GM18511 (cell line): ENCODE measurements at regions not wholly inside any gene's neighbourhood (a gene's known extent, or its start where the extent isn't known, plus 50 kb on each side); places are given as distances from the start of the nearest gene placed in this dataset.
"Not testable (repeated sequence)": the region's sequence is repeated elsewhere in the genome, so short reads cannot be mapped to it uniquely, and the experiment has no call there.

Source experiments
- ATAC-seq: cut with Tn5 transposase; IDR thresholded peaks from one replicate; pipeline ENCODE4 v1.9.1; 2021; ENCODE audit warnings: mild to moderate bottlenecking, moderate library complexity; ENCODE audit not compliant: unreplicated experiment

DNA sequence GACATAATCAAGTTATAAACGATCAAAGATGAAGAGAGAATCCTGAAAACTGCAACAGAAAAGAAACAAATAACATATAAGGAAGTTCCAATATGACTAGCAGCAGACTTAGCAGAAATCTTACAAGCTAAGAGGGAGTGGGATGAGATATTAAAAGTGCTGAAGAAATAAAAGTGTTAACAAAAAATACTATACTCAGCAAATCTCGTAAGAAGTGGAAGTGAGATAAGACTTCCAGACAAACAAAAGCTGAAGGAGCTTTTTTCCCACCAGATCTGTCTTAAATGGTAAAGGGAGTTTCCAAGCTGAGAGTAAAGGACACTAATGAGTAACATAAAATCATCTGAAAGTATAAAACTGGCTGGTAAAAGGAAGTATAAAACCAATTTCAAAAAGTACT, 2036.0 kb upstream of the C9orf72 start:
- no peak for ATAC-seq

DNA sequence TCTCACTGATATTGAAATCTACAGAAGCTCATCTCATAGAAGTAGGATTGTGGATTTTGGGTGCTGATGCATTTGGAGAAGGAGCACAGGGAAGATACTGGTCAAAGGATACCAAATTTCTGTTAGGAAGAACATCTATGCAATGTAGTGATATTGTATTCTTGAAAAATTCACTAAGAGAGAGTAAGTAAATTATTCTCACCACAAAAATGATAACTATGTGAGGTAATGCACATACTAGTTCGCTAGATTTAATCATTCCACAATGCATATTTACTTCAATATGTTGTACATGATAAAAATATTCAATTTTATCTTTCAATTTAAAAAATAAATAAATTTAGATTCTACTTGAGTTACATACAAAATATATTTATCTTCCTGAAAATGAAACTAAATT, 2040.5 kb upstream of the C9orf72 start:
- no peak for ATAC-seq

DNA sequence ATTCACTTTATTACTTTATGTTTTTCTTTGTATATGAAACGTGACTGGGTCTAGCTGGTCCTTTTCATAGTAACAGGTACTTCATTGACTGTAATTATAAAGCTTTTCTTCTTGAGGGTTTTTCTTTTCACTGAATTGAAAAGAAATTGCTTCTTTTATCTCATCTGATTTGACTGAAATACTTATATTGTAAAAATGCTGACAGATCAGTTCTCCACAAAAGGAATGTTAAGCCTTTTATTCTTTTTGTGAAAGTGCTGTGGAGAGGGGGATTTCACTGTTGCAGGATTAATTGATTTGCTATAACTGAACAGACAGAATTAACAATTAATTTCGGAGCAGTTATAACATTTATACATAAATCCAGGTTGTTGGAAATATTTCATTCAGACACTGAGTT, 2043.6 kb upstream of the C9orf72 start:
- ATAC-seq = no peak

DNA sequence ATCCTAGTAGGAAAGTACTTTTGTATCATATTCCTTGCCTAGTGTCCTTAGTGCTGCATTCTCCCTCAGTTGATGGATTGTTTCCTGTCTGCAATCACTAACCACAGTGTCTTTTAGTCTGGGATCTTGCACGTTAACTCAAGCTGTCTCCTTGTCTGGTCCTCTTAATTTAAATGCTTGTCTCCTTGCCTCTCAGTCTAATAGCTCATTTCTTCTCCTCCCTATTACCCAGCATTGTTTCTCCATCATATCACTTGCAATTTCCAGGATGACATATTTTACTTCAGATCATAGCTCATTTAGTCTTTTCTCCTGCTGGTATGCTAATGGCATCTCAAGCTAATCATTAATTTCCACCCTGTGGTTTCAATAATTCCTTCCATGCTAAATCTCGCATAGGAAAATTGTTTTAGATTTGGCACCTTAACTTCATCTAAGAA, 2052.0 kb upstream of the C9orf72 start:
- no peak for ATAC-seq

DNA sequence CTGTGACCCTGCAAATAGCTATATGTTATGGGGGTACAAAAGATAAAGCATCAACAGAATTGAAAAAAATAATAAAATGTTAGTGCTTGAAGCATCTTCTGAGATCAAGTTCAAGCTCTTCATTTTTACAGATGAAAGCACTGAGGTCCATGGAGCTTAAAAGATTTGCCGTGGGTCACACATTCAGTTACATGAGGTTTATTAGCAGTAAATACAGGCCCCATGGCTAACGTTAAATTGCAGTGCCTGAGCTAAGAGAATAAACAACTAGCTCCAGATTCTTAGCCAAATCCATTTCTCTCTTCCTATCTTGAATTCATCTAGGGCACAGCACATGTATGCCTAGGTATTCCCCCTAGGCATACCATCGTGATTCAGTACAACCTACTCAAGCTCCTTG, 2052.7 kb upstream of the C9orf72 start:
- no peak for ATAC-seq

DNA sequence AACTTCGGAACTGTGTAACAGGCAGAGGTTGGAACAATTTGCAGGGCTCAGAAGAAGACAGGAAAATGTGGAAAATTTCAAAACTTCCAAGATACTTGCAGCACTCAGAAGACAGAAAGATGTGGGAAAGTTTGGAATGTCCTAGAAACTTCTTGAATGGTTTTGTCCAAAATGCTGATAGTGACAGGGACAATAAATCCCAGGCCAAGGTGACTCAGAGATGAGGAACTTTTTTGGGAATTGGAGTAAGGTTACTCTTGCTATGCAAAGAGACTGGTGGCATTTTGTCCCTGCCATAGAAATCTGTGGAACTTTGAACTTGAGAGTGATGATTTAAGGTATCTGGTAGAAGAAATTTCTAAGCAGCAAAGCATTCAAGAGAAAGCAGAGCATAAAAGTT, 2055.6 kb upstream of the C9orf72 start:
- ATAC-seq = not testable (repeated sequence)

DNA sequence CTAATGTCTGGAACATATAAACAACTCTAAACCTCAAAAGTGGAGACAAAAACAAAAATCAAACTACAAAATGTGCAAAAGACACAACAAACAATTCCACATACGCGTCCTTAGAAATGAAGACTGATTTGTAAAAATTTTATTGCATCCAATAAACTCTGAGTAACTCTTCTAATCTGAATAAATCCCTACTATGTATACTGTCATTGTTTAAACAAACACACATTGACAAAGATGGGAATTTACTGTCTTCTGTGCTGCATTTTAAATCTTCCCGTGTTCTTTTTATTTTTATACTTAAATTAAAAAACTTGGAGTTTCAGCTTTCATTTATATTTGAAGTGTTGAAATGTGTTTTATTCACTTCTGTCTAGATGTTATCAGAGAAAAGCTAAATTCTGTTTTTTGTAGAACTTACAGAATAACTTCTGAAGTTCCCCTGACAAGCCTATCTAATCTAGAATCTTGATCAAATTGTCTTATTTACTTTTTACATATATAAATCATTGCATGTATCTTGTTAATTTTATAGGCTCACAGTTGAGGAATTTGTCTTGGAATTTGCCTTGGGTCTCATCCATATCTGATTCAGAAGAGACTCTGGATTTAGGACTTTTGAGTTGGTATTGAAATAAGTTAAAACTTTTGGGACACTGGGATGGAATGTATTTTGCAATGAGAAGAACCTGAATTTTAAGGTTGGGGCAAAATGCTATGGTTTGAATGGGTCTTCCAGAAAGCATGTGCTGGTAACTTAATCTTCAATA, 2064.4 kb upstream of the C9orf72 start:
- ATAC-seq = no peak

DNA sequence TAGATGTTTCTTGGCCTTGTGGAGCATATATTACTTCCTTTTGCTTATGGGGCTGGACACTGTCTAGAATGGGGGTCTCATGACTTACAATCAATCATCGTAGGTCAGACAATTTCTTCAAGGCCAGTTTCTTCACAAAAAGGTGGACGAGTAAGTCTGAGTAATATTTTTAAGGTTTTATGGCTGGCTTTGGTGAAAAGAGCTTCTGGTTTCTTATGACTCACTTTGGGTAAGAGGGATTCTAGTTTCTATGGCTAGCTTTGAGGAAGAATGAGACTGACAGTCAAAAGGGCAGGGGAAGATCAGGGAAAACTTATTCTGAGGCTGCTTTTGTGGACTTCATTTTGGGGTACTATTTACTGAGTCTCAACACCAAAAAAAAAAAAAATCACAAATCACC, 2067.2 kb upstream of the C9orf72 start:
- no peak for ATAC-seq

DNA sequence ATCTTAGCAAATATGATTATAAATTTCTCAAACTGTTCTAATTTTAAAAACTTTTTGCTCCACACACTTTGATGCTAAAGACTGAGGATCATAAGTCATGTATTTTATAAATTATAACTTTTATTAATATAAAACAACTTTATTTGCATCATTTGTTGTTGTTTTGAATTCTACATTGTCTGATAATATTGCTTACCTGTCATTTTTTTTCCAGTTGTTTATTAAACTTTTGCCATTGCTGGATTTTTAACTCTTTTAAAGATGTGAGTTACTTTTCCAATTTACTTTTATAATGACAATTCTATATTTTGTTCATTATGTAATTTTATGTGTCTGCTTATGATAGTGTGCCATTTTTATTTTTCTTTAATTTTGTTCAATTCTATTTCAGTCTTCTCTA, 2071.2 kb upstream of the C9orf72 start:
- no peak for ATAC-seq

DNA sequence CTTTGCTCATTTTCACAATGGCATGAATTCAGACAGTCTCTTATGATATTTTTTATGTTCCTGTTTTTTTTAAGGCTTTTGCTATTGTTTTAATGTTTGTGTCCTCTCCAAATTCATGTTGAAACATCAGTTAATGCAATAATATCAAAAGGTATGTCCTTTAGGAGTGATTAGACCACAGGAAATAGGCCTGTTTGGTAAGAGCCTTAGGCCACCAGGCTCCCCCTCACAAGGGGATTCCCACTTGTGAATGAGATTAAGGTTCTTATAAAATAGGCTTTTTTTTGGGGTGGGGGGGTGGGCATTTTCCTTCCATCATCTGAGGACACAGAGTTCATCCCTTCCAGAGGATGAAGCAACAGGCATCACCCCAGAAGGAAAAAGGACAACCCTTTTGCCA, 2074.2 kb upstream of the C9orf72 start:
- ATAC-seq = no peak

DNA sequence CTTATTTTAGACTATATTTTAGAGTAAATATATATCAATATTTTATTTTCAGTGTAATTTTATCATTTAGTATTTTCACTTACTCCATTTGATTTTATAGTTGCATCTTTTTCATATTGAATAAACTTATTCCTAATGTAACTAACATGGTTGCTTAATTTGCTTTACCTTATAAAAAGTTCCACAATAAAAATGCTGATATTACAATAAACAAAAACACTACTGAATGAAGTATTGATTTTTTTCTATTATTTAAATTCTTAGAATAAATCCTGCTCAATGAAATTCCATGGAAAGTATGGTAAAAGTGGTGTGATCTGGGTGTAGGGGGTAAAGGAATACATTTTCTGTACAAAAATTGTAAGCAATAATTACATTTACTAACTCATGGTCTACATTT, 2074.9 kb upstream of the C9orf72 start:
- ATAC-seq = no peak

DNA sequence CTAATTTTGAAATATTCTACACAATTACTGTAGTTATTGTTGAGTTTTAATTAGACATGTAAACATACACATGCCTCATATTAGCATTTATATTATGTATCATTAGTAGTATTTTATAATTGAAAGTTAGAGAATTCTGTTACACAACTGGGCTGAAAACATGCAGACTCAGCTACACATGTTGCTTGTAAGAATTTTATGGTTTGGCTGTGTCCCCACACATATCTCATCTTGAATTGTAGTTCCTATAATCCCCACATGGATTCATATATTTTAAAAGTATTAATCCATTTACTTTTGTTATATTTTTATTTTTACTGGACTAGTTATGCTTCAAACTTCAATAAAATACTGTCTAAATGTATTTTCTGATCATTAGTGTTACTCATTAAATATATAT, 2075.3 kb upstream of the C9orf72 start:
- no peak for ATAC-seq

DNA sequence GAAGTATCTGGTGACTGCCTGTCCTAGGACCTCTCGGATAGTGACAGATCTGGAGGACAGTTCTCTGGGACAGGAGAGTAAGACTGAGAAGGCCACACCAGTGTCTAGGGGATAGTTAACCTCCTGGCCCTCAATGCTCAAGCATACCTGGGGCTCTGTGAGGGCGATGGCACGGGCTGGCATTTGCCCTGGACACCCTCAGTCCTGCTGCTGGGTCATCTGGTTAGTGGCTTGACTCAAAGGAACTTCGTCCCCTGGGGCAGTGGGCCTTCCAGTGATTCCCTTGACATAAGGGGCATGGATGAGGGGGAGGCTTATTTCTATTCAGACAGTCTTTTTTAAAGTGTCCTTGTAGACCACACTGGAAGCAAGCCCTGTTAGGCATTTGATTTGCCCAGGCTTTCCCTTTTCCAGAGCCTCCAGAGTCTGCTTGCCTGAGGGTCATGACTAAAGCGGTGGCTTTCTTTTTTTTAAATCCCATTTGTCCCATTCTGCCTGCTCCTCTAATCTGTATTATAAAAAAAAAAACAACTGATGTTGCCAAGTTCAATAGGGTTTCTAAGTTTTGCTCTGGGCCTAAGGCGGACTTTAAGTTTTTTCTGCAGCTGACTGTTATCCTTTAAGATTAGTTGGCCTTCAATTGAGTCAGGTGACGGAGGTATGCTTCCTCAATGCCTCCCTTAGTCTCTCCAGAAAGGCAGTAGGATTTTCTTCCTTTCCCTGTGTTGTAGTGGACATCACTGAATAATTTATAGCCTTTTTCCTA, 2083.5 kb upstream of the C9orf72 start:
- no peak for ATAC-seq

DNA sequence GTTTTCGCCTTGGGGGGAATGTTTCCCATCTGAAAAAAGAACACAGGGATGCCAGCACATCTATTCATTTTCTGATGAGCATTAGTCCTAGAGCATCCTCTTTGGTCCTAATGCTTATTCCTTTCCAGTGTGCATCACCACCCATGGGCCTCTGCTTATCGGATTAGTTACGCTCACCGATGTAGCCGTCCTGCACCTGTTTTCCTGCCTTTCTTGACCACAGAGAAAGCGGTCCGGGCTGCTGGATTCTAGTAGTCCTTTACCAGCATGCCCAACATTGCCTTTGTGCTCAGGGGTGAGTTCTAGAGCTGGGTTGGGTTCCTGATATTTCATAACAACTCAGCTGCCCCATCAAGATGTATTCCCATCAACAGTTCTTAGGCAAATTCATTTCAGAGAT, 2084.5 kb upstream of the C9orf72 start:
- no peak for ATAC-seq

DNA sequence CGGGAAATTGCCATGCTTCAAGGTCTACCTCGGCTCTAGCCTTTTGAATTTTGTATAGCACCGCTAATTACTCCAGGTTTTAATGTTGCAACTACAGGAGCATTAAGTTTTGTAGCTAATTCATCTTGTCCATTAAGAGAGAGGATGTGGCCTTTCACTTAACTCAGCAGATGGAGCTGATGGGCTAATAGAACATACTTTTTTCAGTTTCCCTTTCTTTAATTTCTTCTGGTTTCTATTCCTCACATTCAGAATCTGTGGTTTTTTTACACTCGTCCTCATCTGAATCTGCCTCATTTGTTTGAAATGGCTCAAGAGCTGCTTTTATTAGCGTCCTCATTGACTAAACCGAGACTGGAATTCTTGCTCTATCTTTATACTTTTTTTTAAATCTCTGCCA, 2085.7 kb upstream of the C9orf72 start:
- ATAC-seq = no peak

DNA sequence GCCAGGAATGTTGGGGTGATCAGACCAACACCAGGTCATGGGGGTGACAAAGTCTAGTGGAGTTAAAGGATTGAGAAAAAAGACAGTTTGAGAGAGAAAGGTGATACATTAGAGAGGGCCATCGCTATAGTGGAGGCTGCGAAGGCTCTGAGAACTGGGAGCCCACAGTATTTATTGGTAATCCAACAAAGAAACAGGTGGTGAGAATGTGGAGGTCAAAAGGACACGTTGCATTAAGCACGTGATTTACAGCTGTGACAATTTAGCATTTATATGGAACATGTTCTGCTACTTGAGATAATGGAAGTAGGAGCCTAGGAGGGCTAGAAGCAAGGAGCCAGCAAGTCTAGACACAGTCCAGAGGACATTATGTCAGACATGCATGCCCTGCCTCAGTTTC, 2086.5 kb upstream of the C9orf72 start:
- ATAC-seq = no peak

DNA sequence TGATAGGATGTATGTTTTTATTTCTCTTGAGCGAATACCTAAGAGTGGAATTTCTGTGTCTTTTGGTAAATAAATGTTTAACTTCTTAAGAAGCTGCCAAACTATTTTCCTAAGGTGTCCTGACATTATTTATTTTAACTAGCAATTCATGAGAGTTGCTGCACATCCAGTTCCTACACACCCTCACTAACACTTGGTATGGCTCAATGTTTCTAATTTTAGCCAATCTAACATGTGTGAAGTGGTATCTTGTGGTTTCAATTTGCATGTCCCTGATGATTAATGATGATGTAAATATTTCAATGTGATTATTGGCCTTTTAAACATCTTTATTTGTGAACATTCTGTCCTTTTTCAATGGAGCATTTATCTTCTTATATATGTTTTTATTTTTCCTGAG, 2095.5 kb upstream of the C9orf72 start:
- ATAC-seq = no peak

DNA sequence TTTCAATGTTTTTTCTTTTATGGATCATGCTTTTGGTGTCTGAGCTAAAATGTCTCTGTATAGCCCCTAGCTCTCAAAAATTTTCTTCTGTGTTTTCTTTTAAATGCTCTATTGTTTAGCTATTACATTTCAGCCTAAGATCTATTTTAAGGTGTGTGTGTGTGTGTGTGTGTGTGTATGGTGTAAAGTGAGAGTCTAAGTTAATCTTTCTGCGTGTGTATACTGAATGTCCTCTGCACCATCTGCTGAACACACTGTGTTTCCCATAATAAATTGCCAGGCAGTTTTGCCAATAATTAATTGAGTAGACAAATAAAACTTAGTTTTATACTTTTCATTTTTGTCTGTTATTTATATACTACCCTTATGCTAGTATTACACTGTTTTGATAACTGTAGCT, 2096.3 kb upstream of the C9orf72 start:
- ATAC-seq = no peak

DNA sequence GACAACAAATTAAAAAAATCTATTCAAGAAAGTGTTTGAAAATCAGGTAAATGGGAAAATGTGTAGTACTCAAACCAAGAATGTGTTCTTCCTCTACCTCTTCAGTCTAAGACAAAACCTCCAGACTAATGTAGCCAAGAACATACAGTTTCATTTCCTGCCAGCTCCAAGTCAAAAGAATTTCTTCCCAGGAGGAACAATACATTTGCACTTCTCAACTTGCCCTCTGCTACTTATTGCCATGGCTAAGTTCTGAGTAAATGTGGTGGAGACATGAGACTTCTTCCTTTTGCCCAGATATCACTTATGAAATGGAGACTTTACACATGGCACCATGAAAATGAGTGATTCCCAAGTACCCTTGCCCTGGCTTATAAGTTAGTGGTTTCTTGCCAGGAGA, 2112.2 kb upstream of the C9orf72 start:
- no peak for ATAC-seq

DNA sequence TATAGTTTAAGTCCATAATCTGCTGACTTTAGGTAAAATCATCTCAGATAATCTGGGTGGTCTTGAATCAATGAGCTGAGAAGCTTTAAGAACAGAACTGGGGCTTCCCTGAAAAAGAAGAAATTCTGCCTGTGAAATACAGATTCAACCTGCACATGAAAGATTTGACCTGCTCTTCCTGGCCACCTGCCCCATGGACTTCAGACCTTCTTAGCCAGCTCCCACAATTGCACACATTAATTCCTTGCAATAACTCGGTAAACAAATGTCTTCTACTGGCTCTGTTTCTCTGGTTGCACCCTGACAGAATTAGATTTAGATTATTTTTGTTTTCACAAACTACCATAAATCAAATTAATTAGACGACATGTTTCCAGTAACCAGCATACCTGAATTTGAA, 2117.9 kb upstream of the C9orf72 start:
- no peak for ATAC-seq

DNA sequence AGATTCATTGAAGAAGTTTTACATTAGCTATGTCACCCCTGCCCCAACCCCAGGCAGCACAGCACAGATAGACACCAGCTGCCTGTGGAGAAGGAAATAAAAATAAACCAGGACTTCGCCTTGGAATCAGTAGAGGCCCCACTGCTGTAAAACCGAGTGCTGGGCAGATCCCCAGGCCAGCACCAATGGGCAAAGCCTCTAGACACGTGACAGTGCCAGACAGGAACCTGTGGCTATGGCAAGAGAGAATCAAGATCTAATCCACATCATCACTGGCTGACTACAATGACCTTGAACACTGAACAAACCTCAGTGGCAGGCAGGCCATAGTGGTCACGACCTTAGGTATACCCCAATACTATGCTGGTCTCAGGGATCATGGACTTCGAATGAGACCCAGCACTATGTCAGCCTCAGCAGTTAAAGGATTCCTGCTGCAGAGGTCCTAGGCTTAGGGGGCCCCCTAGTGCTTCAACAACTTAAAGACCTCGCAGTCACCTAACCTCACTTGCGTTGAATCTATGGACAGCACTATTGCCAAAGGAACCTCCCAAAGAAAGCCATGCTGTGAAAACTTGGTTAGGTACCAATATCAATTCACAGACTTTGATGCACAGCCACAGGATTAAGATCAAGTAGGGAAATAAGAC, 2118.6 kb upstream of the C9orf72 start:
- no peak for ATAC-seq

DNA sequence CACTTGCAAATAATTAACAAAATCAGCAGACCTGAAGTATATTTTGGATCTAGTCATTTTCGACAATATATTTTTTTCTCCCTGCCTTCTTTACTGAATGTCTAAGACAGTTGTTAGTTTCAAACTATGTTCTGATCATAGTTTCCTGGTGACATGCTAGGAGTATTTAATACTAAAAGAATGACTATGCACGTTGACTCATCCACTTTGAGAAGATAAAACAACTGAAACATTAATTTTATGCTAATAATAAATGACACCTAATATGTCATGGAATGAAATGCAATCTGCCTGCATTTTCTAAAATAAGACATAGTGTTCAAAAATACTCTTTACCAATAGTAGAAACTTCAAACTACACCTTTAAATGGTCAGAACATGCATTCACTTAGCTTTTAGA, 2123.7 kb upstream of the C9orf72 start:
- ATAC-seq = no peak
